RWPE1 (cell line): ENCODE measurements at regions not wholly inside any gene's neighbourhood (a gene's known extent, or its start where the extent isn't known, plus 50 kb on each side); places are given as distances from the start of the nearest gene placed in this dataset.

Source experiments
- CTCF ChIA-PET: fragments of 350-600 bp; sonication (Branson Sonifier 250); formaldehyde crosslinking; extraction: SDS; loops from one replicate; lab custom pipeline; 2021; lab: Yijun Ruan, JAX
- POLR2A ChIA-PET: fragments of 400-600 bp; formaldehyde crosslinking; extraction: SDS; loops from one replicate; lab custom pipeline; 2020; ENCODE audit warnings: antibody characterized with exemption; ENCODE audit not compliant: low non-redundant PET; lab: Yijun Ruan, JAX
- DNase-seq: peaks from one replicate; pipeline ENCODE4 v3.0.0; 2012; ENCODE audit warnings: low spot score
- H3K27ac ChIP-seq: fragments of 450-650 bp; 2 replicates; pipeline ENCODE4 v1.5.1; 2017
- CTCF ChIP-seq: fragments of 450-650 bp; conservative IDR thresholded peaks from 2 replicates; pipeline ENCODE4 v1.5.1; 2017; ENCODE audit warnings: low read depth, mild to moderate bottlenecking

- ChIA-PET POLR2A (no interaction called here), CTCF (no interaction called here)
- H3K27ac ChIP-seq = no peak overlapping the region
- no peak for DNase-seq
- TF ChIP-seq CTCF = no peak
These were observed 99.7 kb upstream of the CTDP1 start for GRCh38 chr18:79579807-79580497.

- no peak for DNase-seq
- ChIA-PET POLR2A (no interaction called here), CTCF (no interaction called here)
- TF ChIP-seq CTCF = no peak
- no peak overlapping the region for H3K27ac ChIP-seq
These were observed 99.0 kb upstream of the CTDP1 start for GRCh38 chr18:79580498-79581171.

- no peak for DNase-seq
- CTCF ChIA-PET = no interaction called here
- no peak overlapping the region for H3K27ac ChIP-seq
- no peak for TF ChIP-seq CTCF
- POLR2A ChIA-PET = no interaction called here
These were observed 98.2 kb upstream of the CTDP1 start for GRCh38 chr18:79581406-79581805.

GRCh38 chr18:79581911-79582310, 97.7 kb upstream of the CTDP1 start:
- DNase-seq = no peak
- H3K27ac ChIP-seq = no peak overlapping the region
- TF ChIP-seq CTCF = no peak
- POLR2A ChIA-PET = no interaction called here
- CTCF ChIA-PET = no interaction called here

GRCh38 chr18:79582978-79583377, 96.6 kb upstream of the CTDP1 start:
- peak overlapping the region; percentile 60 for H3K27ac ChIP-seq
- POLR2A ChIA-PET = no interaction called here
- no peak for TF ChIP-seq CTCF
- CTCF ChIA-PET = no interaction called here
- DNase-seq = no peak

- H3K27ac ChIP-seq = peak overlapping the region; percentile 60
- DNase-seq = no peak
- no peak for TF ChIP-seq CTCF
- CTCF ChIA-PET = interaction anchor here (0.6 kb wide), 1 partner anchor 15 kb away, joined by 3 read pairs; no protein-coding TSS in a partner anchor
- POLR2A ChIA-PET = no interaction called here
These were observed 96.2 kb upstream of the CTDP1 start for GRCh38 chr18:79583426-79583825.
